OCI-M2 (cell line): ENCODE measurements at regions not wholly inside any gene's neighbourhood (a gene's known extent, or its start where the extent isn't known, plus 50 kb on each side); places are given as distances from the start of the nearest gene placed in this dataset.

Source experiments
- DNase-seq: peaks from one replicate; lab custom pipeline; 2025; ENCODE audit not compliant: unreplicated experiment; lab: John Stamatoyannopoulos, UW

DNA sequence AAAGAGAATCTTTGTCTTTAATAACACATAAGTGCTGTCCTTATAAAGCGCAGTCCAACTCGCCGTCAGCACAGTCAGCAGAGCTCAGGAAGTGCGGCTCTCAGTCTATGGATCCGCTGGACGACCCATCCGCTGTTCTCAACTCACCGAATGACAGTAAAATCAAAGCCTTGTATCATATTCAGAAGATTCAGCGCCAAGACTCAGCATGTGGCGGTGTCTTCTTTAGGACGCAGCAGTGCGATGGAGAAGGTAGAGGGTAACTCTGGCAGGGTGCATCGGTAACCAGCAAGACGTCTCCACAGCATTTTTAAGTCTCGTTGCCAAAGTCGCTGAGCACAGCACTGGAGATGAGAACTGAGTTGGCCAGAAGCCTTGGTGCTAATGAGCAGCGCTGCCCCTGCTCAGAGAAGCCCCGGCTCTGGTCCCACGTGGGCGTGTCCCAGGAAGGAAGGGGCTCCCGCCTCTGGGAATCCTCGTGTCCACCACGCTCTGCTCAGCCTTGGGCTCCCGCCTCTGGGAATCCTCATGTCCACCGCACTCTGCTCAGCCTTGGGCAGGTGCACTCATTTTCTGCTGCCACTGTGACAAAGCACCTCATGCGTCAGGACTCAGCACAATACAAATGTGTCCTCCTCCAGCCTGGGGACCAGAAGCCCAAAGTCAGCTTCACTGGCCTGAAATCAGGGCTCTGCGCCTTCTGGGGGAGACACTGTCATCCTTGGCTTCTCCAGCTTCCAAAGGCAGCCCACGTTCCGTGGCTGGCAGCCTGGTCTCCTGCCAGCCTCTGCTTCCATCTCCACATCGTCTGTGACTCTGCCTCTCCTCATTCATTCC is 238.0 kb upstream of the SALL3 start:
- DNase-seq = no peak

DNA sequence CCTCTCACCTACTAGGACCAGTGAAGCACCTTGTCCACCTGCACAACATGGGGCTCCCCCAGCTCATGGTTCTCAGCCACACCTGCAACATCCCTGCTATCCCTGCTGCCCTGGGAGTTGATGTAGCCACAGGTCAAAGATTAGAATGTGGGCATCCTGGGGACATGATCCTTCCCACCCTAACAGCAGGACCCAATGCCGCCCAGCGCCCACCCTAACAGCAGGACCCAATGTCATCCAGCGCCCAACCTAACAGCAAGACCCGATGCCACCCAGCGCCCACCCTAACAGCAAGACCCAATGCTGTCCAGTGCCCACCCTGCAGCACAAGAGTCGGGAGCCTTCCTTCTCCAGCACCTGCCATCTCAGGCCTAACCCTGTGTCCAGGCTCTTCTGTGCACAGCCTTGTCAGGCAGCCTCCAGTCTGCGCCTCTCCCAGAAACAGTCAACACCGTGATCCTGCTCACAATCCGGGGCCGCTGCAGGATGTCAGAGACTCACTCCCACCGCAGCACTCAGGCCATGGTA is 237.3 kb upstream of the SALL3 start:
- no peak for DNase-seq

DNA sequence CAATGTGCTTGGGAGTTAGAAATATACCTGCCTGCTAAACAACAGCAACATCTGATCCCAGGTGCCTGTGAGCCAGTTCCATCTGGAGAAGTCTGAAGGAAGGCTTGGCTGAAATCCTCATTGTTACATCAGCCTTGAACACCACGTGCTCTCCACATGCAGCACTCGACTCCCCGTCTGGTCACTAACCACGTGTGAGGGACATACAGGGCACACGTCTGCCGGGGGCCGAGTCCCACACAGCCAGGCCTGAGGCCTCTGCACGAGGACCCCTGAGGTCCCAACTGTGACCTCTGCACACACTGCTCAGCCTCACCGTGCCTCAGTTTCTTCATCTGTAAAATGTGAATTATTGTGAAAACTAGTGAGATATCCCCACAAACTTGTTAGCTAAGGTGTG is 236.5 kb upstream of the SALL3 start:
- DNase-seq = no peak

DNA sequence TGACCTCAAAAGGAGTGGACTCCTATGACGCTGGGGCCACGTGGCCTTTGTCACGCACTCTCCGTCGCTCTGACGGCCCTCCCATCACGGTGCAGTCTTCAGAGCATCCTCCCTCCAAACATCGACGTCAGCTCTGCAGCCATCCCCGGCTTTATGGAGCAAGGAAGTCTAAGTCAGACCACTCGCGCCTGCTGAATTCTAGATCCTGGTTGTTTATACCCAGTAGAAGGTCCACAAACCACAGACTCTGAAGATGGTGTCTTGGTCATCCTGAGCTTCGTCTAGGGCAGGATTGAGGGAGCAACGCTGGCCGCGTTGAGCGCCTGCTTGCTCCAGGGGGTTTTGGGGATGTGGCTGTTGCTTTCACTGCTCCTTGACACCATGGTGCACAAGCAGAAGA is 228.0 kb upstream of the SALL3 start:
- DNase-seq = no peak

DNA sequence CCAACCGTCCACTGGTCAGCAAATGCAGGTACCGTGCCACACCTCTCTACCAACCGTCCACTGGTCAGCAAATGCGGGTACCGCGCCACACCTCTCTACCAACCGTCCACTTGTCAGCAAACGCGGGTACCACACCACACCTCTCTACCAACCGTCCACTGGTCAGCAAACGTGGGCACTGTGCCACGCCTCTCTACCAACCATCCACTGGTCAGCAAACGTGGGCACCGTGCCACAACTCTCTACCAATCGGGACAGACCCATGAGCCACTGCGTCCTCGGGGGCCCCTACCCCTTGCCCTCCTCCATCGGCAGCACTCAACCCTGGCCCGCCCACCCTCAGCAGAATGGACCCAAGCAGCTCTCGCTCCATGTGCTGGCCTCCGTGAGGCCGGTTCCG is 226.4 kb upstream of the SALL3 start:
- no peak for DNase-seq

DNA sequence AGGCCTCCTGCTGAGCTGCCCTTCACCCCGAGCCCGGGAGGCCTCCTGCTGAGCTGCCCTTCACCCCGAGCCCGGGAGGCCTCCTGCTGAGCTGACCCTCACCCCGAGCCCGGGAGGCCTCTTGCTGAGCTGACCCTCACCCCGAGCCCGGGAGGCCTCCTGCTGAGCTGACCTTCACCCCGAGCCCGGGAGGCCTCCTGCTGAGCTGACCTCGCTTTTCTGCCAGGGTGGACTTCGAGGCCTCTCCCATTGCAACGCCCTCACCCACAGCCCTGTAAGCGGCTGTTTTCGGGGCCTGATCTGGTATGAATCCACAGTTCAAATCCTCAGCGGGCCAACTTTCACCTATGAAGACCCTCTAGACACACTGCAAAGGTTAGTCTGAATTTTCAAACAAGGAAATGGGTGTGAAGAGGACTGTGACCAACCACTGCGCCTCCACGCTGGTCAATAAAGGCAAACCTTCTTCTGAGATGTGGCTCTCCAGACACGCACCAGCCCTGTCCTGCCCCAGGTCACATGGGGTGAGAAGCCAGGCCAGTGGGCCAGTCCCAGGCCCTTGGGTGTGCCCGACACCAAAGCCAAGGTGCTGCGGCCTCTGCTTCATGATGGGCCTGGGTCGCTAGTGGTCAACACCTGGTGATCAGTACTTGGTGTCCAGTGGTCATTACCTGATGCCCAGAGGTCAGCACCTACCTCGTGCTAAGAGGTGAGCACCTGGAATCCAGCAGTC is 225.1 kb upstream of the SALL3 start:
- DNase-seq = no peak

DNA sequence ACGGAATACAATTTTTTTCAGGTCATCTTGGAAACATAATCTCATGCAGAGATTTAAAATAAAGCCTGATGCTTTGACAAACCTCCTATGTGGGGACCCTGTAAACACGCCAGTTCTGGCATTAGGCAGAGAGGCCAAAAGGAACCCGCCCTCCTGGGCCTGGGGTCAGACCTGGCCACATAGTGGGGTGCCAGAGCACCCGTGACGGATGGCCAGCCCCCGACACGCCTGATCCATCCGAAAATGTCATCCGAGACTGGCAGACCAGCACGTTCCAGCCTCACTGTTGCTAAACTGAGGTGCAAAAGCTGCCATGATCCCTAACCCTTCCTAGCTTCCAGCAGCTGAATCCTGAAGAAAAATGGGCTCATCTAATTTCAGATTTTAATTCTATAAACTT is 222.6 kb upstream of the SALL3 start:
- DNase-seq = no peak

DNA sequence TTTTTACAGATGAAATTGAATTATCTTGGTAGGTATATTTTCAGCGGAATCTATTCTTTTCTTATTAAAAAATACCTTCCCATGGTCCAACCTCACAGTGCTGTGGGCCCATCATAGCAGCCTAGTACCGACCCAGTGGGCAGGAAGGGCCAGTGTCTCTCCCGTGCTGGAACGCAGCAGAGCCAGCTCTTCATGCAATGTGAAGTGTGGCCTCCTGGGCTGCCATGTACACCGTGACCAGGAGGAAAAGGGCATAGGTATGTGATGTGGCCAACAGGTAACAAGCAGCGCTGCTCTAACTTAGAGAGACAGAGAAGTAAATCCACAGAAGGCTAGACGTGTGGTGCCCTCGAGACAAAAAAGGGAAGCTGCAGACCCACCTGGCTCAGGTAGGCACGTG is 221.1 kb upstream of the SALL3 start:
- DNase-seq = no peak

DNA sequence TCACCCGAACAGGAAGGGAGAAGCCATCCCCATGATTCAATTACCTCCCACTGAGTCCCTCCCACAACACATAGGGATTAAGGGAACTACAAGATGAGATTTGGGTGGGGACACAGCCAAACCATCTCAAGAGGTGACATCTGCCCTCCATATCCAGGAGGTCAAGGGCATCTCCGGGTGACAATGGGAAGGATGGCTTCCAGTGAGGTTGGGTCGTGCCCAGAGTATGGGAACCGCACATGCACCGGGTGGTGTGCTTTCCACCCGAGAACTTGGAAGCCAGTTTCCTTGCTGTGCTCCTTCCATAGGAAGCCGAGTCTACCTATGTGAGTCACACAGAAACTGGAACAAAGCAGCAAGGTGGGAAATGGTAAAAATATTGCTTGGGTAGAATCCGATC is 216.9 kb upstream of the SALL3 start:
- no peak for DNase-seq

DNA sequence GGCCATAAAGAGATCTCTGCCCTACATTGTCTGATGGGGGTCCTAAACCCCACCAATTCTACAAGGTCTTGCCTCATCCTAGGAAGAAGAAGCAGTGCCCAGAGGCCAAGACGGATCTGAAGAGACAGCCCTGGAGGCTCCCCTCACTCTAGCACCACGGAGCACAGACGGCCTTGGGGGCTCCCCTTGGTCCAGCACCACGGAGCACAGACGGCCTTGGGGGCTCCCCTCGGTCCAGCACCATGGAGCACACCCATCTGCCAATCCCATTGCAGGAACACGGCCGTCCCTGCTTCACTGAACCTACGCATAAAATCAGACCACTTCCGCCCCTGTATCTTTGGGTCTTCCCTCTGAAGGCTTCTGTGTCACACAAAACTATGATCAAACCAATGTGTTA is 215.1 kb upstream of the SALL3 start:
- no peak for DNase-seq

DNA sequence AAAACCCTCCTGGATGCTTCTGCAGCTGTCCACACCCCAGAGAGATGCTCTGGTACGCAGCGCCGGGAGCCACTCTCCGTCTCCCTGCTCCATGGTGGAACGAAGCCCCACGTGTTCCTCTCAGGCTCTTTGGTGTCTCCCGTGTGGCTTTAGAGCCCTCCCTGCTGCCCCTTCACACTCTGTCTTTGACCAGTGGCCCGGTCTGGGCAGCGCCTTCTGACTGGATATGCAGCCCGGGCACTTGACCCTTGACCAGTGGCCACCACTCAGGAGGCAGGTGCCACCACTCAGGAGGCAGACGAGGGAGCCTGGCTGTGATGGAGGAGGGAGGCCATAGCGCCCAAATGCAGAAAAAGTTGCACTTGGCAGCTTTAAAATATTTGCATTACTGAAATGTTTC is 214.5 kb upstream of the SALL3 start:
- no peak for DNase-seq

DNA sequence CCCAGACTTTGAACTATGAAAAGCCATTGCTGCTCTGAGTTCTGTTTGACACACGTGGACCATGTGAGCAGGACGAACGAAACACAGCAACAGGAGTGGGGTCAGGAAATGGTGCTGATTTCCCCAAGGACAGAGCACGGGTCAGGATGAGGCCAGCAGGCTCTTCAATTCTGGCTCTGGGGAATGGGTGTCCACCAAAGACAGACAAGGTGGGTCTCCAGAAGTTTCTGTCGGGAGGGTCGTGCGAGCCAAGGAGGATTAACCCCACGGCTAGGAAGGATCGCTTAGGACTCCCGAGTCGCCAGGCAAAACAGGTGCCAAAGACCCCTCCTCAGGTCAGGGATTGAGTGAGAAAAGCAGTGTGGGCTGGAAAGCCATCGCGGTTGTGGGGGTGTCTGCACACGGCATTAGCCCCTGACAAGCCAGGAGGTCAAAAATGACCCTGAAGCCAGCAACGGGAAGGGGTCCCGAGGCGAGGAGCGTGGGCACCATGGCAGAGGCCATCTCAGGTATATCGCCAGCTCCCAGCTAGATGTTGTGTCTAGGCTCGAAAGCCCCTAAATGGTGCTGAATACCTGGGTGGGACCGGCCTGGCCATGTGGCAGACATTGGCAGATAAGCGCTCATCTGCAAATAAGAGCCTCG is 213.9 kb upstream of the SALL3 start:
- DNase-seq = no peak

DNA sequence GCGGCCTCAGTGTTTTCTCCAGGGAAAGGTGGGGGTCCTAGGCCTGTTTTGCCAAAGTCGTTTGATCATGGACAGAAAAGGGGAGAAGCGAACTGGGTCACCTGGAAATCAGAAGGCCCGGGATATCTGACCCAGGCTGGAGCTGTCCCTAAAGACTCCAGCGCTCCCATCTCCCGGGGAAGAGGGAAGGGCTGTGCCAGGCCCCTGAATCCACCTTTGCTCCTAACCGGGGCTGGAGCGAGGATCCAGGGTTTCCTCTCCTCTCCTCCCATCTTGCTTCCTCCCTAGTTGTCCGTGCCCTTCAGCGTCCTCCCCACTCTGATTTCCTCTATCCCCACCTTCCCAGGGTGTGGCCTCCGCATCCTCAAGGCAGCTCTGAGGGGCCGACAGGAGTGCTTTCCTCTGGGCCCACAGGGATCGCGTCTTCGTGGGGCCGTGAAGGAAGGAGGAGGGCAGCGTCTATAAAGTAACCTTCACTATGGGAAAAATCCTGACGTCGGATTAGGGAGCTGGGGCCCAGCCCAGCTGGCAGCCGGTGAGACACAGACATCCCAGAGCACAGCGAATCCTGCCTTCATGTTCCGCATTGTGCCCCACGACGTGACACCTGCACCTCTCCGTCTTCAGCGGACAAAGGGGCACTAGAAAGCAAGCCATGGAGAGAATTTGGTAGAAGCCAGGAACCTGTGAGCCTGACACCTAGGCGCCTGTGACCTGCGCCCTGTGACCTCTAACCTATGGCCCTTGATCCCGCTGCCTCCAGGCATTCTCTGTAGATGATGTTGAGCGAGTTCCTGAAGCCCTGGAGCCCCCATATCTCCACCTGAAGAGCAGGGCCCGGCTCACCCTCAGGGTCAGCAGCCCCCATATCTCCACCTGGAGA is 212.7 kb upstream of the SALL3 start:
- DNase-seq = no peak

DNA sequence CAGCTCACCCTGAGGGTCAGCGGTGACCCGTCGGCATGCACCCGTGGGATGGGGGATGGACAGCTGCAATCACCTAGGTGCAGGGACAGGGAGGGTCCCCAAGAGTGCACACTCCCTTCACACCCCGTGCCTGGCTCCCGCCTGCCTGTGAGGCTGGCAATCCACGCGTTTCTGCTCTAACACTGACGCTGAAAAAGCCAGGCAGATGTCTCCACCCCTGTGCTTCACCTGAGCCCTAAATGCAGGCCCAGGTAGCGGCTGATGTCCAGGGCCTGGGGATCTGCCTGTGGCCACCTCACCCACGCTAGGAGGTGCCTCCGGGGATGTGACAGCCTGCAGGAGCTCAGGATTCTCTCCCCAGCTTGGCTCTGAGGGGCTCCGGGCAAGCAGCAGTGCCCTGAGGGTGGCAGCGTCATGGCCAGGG is 212.0 kb upstream of the SALL3 start:
- DNase-seq = no peak

DNA sequence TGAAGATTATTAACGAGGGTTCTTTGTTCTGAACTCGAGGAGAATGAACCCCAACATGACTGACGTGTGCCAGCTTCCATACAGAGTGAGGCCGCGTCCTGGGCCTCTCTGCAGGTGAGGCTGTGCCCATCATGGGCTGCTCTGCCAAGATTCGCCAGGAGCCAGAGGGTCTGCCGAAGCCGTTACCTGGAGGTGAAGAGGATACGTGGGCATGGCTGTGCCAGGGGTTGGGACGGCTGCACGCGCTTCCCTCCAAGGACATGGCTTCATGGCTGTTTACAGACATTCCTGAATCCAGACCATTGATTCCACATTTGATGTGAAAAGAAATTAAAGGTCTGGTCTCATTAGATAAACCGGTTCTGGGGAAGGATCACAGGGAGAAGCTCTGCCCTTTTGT is 211.4 kb upstream of the SALL3 start:
- no peak for DNase-seq

DNA sequence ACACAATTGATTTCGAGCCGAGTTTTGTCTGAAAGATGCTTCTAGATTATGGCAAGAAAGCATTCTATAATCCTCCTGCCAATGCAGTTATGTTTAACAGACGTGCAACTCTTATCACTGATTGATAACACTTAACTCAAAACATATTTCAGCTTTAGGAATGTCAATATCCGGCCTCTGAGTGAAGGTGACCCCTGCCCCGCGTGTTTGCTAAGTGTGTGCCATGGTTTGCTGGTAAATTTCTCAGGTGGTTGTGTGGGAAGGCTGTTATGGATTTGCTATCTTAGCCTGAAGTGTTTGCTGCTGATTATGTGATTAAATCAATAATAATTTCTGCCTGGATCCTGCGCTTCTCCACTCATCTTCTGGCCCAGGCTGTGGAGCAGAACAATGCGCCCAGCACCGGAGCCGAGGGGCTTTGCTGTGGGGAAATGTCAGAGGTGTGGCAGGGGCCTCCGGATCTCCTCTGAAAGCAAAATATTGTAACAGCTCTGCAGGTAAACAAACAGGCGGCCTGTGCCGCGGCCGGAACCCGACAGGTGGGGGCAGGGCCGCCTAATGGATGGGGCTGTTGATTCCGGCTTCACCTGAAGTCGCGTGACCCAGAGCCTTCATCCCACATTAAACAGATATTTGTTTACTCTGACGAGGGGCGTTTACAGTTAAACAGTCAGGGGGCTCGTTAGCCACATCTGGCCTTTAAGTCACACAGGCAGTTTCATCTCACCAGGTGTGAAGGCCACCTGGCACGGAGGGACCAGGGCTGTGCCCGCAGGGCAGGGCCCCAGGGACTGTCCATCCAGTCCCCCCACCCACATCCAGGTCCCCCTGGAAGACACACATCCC is 210.7 kb upstream of the SALL3 start:
- DNase-seq = no peak

DNA sequence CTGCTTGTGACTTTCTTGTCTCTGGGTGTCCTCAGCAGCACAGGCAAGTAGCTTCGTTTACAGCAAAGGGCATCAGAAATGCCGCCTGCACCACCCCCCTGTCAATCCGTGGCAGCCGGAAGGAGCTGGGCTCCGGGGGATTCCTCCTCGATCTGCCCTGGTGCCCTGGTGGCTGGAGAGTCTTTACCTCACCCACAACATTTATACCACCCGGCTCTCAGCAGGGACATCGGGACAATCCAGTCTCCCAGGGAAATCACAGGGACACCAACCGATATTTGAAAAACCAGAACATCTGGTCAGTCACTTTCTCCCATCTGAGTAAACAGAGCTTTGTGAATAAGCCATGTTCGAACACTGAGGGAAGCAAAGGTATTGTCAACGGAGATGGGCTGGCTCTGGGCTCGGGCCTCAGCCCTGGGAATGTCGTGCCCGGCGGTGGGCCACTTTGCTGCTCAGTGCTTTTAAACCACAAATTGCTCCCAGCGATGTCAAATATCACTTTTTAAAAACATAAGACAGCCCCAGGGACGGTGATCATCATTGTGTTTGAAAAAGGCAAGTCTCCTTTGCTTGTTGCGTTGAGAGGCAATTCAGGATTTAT is 210.0 kb upstream of the SALL3 start:
- DNase-seq = no peak

DNA sequence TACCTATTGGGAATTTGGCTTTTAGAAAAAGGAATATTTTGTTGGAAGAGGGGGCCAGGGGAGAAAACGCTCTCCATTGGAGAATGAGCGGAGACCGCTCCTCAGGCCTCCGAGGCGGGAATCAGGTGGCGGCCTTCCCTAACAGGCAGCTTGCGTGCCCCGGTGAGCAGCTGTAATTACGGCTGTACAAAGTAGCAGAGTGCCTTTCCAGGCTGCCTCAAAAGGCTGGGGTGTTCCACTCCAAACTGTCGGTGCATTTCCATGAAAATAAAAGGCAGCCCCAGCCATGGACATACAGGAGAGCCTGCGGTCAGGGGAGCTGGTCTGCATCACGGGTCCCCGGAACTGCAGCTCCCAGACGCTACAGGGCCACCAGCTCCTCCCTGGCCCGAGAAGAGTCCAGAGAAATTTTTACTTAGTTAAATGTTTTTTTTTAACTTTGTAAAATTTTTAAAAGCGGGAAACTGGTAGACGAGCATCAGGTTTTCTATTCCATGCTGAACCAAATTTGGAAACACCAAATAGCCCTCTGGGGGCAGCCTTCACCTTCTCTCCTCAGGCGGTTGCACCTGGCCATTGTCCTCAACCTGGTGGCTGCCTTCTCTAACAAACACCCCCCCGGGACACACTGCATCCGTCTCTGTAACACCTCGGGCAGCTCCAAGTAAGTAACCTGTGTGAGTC is 209.3 kb upstream of the SALL3 start:
- DNase-seq = no peak

DNA sequence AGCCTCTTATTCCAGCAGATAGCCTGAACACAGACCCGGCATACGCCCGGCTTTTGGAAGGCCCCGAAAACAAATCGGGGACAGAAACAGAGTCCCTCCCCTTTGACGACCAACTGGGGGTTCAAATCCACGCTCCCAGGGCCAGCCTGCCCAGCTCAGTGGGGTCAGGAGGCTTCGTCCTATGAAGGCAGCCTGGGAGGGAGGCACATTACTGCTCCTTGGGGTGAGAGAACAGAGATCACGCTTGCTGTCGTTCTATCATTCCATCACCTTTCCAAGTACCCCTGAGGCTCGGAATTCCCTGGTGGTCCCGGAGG is 208.8 kb upstream of the SALL3 start:
- DNase-seq = no peak
